GM12864 (cell line): ENCODE measurements at regions not wholly inside any gene's neighbourhood (a gene's known extent, or its start where the extent isn't known, plus 50 kb on each side); places are given as distances from the start of the nearest gene placed in this dataset.
"Not testable (repeated sequence)": the region's sequence is repeated elsewhere in the genome, so short reads cannot be mapped to it uniquely, and the experiment has no call there.

Source experiments
- DNase-seq: peaks from one replicate; pipeline ENCODE4 v3.0.0-alpha.2; 2011; ENCODE audit warnings: low read depth
- H3K4me3 ChIP-seq: 2 replicates; pipeline ENCODE4 v1.5.1; 2011; ENCODE audit warnings: mild to moderate bottlenecking, low read depth, low read length, control low read depth
- CTCF ChIP-seq: IDR thresholded peaks from 2 replicates; pipeline ENCODE4 v1.5.1; 2011; ENCODE audit warnings: low read depth, mild to moderate bottlenecking, moderate library complexity, low read length, control low read depth, inconsistent platforms; ENCODE audit errors: missing control alignments

GRCh38 chr15:57796146-57796545, 89.6 kb downstream of the POLR2M start:
- no peak for DNase-seq
- no peak for TF ChIP-seq CTCF
- no peak overlapping the region for H3K4me3 ChIP-seq

- DNase-seq: no peak
- no peak for TF ChIP-seq CTCF
These were observed 90.6 kb downstream of the POLR2M start for GRCh38 chr15:57797110-57797509.

GRCh38 chr15:57797568-57798267, 91.2 kb downstream of the POLR2M start:
- TF ChIP-seq CTCF: no peak
- H3K4me3 ChIP-seq: no peak overlapping the region
- no peak for DNase-seq

More at GRCh38 chr15:57797110-57797509, 90.6 kb downstream of the POLR2M start:
- H3K4me3 ChIP-seq: no peak overlapping the region

- no peak for DNase-seq
- H3K4me3 ChIP-seq: no peak overlapping the region
- no peak for TF ChIP-seq CTCF
These were observed 99.5 kb downstream of the POLR2M start for GRCh38 chr15:57806003-57806402.

- DNase-seq, H3K4me3 ChIP-seq: not testable (repeated sequence)
These were observed 102.8 kb downstream of the POLR2M start for GRCh38 chr15:57809285-57809684.

- no peak overlapping the region for H3K4me3 ChIP-seq
- DNase-seq: no peak
- no peak for TF ChIP-seq CTCF
These were observed 110.1 kb downstream of the POLR2M start for GRCh38 chr15:57816599-57816998.

- TF ChIP-seq CTCF: no peak
- no peak for DNase-seq
- H3K4me3 ChIP-seq: no peak overlapping the region
These were observed 113.1 kb downstream of the POLR2M start for GRCh38 chr15:57819646-57820045.
